ENCODE measurements at regions not wholly inside any gene's neighbourhood (a gene's known extent, or its start where the extent isn't known, plus 50 kb on each side); places are given as distances from the start of the nearest gene placed in this dataset.
"Not testable (repeated sequence)": the region's sequence is repeated elsewhere in the genome, so short reads cannot be mapped to it uniquely, and the experiment has no call there.

- not testable (repeated sequence) for TF ChIP-seq CTCF (IDR thresholded peaks at IDR 0.05); ZFX (IDR thresholded peaks at IDR 0.05; ENCODE audit: borderline replicate concordance)
Observed at GRCh38 chr7:63060701-63061100, 937.9 kb upstream of the ZNF722 start.

Data from 22Rv1 (cell line).